Smooth muscle cell (in vitro differentiated cells): ENCODE measurements at regions not wholly inside any gene's neighbourhood (a gene's known extent, or its start where the extent isn't known, plus 50 kb on each side); places are given as distances from the start of the nearest gene placed in this dataset.

Source experiments
- DNase-seq: peaks from one replicate; lab custom pipeline; 2025; ENCODE audit not compliant: unreplicated experiment; lab: John Stamatoyannopoulos, UW
- H2AFZ ChIP-seq: fragments of 200-600 bp; sonication (generic); 2 replicates; pipeline ENCODE4 v1.6.0; 2016; ENCODE audit warnings: antibody characterized with exemption, low read depth, mild to moderate bottlenecking
- H3F3A ChIP-seq: fragments of 200-600 bp; sonication (generic); 2 replicates; pipeline ENCODE4 v1.6.0; 2017; ENCODE audit warnings: antibody characterized with exemption, low read depth
- H3K27ac ChIP-seq: fragments of 200-600 bp; sonication (generic); 2 replicates; pipeline ENCODE4 v1.5.1; 2016; ENCODE audit warnings: low read depth, mild to moderate bottlenecking
- H3K27me3 ChIP-seq: fragments of 200-600 bp; sonication (generic); 2 replicates; pipeline ENCODE4 v1.6.1; 2016; ENCODE audit warnings: low read depth, mild to moderate bottlenecking
- H3K36me3 ChIP-seq: fragments of 200-600 bp; sonication (generic); 2 replicates; pipeline ENCODE4 v1.5.1; 2016; ENCODE audit warnings: low read depth
- H3K4me1 ChIP-seq: fragments of 200-600 bp; sonication (generic); 2 replicates; pipeline ENCODE4 v1.5.1; 2016; ENCODE audit warnings: low read depth
- H3K4me2 ChIP-seq: fragments of 200-600 bp; sonication (generic); 2 replicates; pipeline ENCODE4 v1.6.0; 2016; ENCODE audit warnings: mild to moderate bottlenecking
- H3K4me3 ChIP-seq: fragments of 200-600 bp; sonication (generic); 2 replicates; pipeline ENCODE4 v1.5.1; 2016; ENCODE audit warnings: mild to moderate bottlenecking
- H3K79me2 ChIP-seq: fragments of 200-600 bp; sonication (generic); 2 replicates; pipeline ENCODE4 v1.6.0; 2016; ENCODE audit warnings: low read depth, mild to moderate bottlenecking
- H3K9ac ChIP-seq: fragments of 200-600 bp; sonication (generic); 2 replicates; pipeline ENCODE4 v1.6.0; 2016; ENCODE audit warnings: low read depth
- H3K9me3 ChIP-seq: fragments of 200-600 bp; sonication (generic); replicated peaks from 2 replicates; pipeline ENCODE4 v1.5.1; 2016; ENCODE audit warnings: low read depth
- H4K20me1 ChIP-seq: fragments of 200-600 bp; sonication (generic); 2 replicates; pipeline ENCODE4 v1.6.0; 2016; ENCODE audit warnings: low read depth
- CTCF ChIP-seq: fragments of 200-600 bp; sonication (generic); IDR thresholded peaks from 2 replicates; pipeline ENCODE4 v1.5.1; 2017; ENCODE audit warnings: borderline replicate concordance, mild to moderate bottlenecking, antibody characterized with exemption; ENCODE audit not compliant: insufficient read depth, poor library complexity, severe bottlenecking
- WGBS: methylation state at CpG from one replicate; pipeline ENCODE4 v1.1.7; 2016; ENCODE audit warnings: low lambda C conversion rate; 5-methylcytosine and 5-hydroxymethylcytosine counted together

DNA sequence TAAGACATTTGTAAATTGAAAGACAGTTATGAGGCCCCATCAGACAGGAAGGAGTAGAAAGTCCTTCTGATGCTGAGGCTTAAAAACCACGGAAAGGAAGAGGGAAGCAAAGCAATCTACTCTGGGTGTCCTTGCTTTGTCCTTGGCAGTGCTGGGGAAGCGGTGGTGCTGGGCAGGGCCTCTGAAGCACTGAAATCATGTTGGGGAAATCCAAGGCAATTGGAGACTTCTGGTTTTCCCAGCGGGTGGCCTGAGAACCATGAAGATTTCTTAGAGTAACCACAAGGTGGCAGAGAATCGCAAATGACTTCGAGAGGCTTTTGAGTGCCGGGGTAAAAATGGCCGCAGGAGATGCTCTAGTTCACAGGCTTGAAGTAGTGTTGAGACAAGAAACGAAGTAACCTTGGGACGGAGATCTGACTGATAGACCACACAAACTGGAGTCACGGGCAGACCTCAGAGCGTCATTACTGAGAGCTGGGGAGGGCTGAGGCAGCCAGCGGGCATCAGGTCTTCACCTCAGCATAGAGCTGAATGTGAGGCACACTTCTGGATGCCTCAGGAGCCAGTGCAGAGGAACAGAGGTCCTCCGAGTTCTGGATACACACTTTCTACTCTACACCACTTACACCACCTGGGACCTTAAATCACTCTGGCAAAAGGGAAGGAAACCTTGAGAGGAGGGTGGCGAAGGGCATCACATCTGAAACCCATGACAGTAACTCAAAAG lies 130.7 kb upstream of the GPRIN3 start:
- H3K4me1 ChIP-seq: no peaks in the 10 kb centered on the region
- H3K27me3 ChIP-seq: no peaks in the 10 kb centered on the region
- no peak for DNase-seq
- no peak overlapping the region for H3K27ac ChIP-seq
- H3K9ac ChIP-seq: no peak overlapping the region
- H3K79me2 ChIP-seq: no peaks in the 10 kb centered on the region
- H3K9me3 ChIP-seq: no peaks in the 10 kb centered on the region
- peak; percentile 42 for TF ChIP-seq CTCF
- 68% methylated on average over 14 of the region's 14 CpGs for WGBS
- no peak overlapping the region for H3K4me2 ChIP-seq
- peak overlapping the region; percentile 67 for H2AFZ ChIP-seq
- no peaks in the 10 kb centered on the region for H4K20me1 ChIP-seq
- H3K36me3 ChIP-seq: no peaks in the 10 kb centered on the region
- no peak overlapping the region for H3K4me3 ChIP-seq
- no peaks in the 10 kb centered on the region for H3F3A ChIP-seq

- no peaks in the 10 kb centered on the region for H3K79me2 ChIP-seq
- WGBS: 66% methylated on average over 3 of the region's 3 CpGs
- no peak overlapping the region for H2AFZ ChIP-seq
- no peaks in the 10 kb centered on the region for H3K27me3 ChIP-seq
- TF ChIP-seq CTCF: peak; percentile 62
- H3K27ac ChIP-seq: no peak overlapping the region
- H3K4me2 ChIP-seq: no peak overlapping the region
- no peaks in the 10 kb centered on the region for H3K4me1 ChIP-seq
- no peaks in the 10 kb centered on the region for H3K9me3 ChIP-seq
- no peaks in the 10 kb centered on the region for H4K20me1 ChIP-seq
- no peak overlapping the region for H3K4me3 ChIP-seq
- H3K9ac ChIP-seq: no peak overlapping the region
- no peaks in the 10 kb centered on the region for H3F3A ChIP-seq
- no peak for DNase-seq
- H3K36me3 ChIP-seq: no peaks in the 10 kb centered on the region
Observed at GRCh38 chr4:89434364-89434988, 126.9 kb upstream of the GPRIN3 start.

GRCh38 chr4:89427782-89428181 lies 120.2 kb upstream of the GPRIN3 start:
- no peak for TF ChIP-seq CTCF
- Histone ChIP-seq H3K79me2 (no peaks in the 10 kb centered on the region), H4K20me1 (no peaks in the 10 kb centered on the region), H3K9me3 (no peaks in the 10 kb centered on the region), H3K4me1 (no peaks in the 10 kb centered on the region), H3F3A (no peaks in the 10 kb centered on the region), H3K27me3 (peaks cover 6% of the 10 kb centered on the region), H2AFZ (no peak overlapping the region), H3K9ac (no peak overlapping the region), H3K4me2 (no peak overlapping the region), H3K27ac (no peak overlapping the region), H3K36me3 (no peaks in the 10 kb centered on the region), H3K4me3 (no peak overlapping the region)
- WGBS: 96% methylated on average over 2 of the region's 2 CpGs
- no peak for DNase-seq
